D721Med (cell line): ENCODE measurements at regions not wholly inside any gene's neighbourhood (a gene's known extent, or its start where the extent isn't known, plus 50 kb on each side); places are given as distances from the start of the nearest gene placed in this dataset.
"Not testable (repeated sequence)": the region's sequence is repeated elsewhere in the genome, so short reads cannot be mapped to it uniquely, and the experiment has no call there.

ENCODE experiments used
- DNase-seq: peaks from one replicate; pipeline ENCODE4 v3.0.0; 2011; ENCODE audit warnings: low spot score; ENCODE audit not compliant: insufficient read length
- FAIRE-seq: peaks from 2 replicates; lab custom pipeline; 2011; peaks lifted over from hg19 to GRCh38; lab: Jason Lieb, UNC
- TF ChIP-seq, protein P1 (sequence below): IDR thresholded peaks from 2 replicates; pipeline ENCODE4 v1.5.1; 2012; ENCODE audit warnings: mild to moderate bottlenecking, control low read depth; ENCODE audit not compliant: insufficient read depth; ENCODE audit errors: missing control alignments

DNA sequence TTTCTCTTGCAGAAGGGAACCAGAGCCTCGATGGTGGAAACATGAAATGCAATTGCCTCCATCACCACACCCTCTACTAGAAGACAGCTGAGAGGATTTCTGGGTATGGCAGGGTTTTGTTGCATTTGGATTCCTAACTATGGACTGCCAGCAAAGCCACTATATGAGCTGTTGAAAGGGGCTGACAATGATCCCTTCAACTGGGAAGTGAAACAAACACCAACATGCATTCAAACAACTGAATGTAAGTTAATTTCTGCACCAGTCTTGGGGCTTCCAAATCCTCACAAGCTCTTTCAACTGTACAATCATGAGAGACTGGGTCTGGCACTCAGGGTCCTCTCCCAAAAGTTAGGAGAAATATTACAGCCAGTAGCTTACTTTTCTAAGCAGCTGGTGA is 116.7 kb upstream of the PLCL2 start:
- DNase-seq = no peak
- FAIRE-seq = no peak
- TF ChIP-seq, protein P1, sequence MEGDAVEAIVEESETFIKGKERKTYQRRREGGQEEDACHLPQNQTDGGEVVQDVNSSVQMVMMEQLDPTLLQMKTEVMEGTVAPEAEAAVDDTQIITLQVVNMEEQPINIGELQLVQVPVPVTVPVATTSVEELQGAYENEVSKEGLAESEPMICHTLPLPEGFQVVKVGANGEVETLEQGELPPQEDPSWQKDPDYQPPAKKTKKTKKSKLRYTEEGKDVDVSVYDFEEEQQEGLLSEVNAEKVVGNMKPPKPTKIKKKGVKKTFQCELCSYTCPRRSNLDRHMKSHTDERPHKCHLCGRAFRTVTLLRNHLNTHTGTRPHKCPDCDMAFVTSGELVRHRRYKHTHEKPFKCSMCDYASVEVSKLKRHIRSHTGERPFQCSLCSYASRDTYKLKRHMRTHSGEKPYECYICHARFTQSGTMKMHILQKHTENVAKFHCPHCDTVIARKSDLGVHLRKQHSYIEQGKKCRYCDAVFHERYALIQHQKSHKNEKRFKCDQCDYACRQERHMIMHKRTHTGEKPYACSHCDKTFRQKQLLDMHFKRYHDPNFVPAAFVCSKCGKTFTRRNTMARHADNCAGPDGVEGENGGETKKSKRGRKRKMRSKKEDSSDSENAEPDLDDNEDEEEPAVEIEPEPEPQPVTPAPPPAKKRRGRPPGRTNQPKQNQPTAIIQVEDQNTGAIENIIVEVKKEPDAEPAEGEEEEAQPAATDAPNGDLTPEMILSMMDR = no peak

DNA sequence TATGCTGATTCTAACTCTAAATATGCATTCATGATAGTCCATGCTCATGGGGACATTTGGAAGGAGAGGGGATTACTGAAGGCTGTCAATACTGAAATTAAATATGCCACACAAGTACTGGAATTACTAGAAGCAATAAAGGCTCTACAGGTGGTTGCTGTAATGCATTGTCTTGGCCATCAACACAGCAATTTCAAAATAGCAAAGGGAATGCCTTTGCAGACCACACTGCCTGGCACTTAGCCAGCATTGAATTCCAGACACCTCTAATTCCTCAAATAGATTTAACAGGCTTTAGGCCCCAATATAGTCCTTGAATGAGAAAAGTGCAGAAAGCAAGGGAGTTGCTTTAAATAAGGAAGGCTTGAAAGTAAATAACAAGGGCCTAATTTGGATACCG is 115.8 kb upstream of the PLCL2 start:
- TF ChIP-seq, protein P1 = no peak
- DNase-seq = no peak
- no peak for FAIRE-seq

DNA sequence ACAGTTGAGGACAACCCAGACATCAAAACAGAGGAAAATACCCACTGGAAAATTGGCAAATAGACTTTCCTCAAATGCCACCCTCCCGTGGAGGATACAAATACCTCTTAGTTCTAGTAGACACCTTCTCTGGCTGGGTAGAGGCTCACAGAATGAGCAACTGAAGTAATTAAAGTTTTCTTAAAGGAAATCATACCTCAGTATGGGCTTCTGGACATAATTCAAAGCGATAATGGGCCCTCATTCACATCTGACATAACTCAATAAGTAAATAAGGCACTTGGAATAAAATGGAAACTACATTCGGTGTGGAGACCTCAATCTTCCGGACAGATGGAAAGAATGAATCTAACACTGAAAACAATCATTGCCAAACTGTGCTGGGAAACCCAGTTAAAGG is 115.2 kb upstream of the PLCL2 start:
- TF ChIP-seq, protein P1 = no peak
- no peak for DNase-seq
- no peak for FAIRE-seq

DNA sequence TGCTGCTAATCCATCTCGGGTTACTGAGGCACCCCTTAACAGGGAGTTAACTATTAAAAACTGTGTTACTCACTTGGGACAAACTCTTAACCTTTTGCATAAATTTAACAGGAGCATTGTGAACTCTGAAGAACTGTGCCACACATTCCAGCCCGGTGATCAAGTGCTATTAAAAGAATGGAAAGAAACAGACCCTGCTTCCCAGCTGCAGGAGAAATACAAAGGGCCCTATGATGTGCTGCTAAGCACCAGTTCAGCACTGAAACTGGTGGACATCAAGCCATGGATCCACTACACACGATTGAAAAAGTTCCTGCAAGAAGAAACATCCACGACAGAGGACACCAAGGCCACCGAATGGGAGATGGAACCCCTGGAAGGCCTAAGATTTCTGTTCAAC is 114.7 kb upstream of the PLCL2 start:
- DNase-seq = no peak
- FAIRE-seq = no peak
- TF ChIP-seq, protein P1 = no peak

DNA sequence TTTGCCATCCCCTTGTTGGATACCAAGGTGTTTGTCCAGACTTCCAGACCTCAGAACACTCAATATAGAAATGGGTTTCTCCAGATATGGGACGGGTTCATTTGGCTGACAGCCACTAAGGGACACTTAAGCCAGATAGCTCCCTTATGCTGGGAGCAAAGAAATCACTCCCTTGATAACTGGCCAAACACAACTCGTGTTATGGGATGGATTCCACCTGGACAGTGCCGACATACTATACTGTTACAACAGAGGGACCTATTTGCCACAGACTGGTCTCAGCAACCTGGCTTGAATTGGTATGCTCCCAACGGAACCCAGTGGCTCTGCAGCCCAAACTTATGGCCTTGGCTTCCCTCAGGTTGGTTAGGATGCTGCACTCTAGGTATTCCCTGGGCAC is 114.0 kb upstream of the PLCL2 start:
- no peak for FAIRE-seq
- DNase-seq = no peak
- TF ChIP-seq, protein P1 = no peak

DNA sequence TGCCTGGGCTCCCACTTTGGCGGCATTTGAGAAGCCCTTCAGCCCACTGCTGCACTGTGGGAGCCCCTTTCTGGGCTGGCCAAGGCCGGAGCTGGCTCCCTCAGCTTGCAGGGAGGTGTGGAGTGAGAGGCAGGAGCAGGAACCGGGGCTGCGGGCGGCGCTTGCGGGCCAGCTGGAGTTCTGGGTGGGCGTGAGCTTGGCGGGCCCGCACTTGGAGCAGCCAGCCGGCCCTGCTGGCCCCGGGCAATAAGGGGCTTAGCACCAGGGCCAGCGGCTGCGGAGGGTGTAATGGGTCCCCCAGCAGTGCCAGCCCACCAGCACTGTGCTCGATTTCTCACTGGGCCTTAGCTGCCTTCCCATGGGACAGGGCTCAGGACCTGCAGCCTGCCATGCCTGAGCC is 111.2 kb upstream of the PLCL2 start:
- FAIRE-seq, DNase-seq: not testable (repeated sequence)

DNA sequence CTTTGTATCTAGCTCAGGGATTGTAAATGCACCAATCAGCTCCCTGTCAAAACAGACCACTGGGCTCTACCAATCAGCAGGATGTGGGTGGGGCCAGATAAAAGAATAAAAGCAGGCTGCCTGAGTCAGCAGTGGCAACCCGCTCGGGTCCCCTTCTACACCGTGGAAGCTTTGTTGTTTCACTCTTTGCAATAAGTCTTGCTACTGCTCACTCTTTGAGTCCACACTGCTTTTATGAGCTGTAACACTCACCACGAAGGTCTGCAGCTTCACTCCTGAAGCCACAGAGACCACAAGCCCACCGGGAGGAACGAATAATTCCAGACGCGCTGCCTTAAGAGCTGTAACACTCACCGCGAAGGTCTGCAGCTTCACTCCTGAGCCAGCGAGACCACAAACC is 110.2 kb upstream of the PLCL2 start:
- not testable (repeated sequence) for DNase-seq, FAIRE-seq

DNA sequence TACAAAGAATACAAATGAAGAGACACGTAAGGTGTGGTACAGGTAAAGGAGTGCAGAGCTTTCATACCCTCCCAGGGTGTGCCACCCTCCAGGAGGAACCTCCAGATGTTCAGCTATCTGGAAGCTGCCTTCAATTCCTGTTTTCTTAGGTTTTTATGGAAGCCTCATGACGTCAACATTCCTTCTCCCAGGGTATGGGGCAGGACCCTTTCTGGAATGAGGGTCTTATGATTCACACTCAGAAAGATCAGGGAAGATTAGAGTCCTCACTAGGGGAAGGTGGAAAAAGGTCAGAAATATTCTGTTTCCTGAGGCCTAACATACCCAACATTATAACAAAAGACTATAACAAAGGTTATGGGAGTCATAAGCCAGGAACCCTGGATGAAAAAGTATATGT is 99.8 kb upstream of the PLCL2 start:
- TF ChIP-seq, protein P1 = no peak
- FAIRE-seq = no peak
- no peak for DNase-seq

DNA sequence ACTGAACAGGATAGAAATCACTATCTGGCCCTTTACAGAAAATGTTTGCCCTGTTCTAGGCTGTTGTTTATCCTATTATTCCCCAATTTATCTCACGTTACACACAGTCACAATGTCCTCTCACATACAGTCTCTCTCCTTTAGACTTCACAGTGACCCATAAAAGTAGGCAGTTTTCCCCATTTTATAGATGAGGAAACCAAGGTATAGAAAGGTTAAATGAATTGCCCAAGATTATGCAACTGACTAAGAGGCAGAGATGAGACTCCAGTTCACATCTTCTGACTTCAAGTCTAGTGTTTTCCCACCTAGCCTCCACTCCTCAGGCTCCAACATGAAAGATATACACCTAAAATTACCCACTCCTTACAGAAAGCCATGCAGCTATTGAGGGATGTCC is 99.3 kb upstream of the PLCL2 start:
- DNase-seq (no peak), FAIRE-seq (no peak)
- TF ChIP-seq, protein P1 = no peak
